HEK293T (cell line): ENCODE measurements at regions not wholly inside any gene's neighbourhood (a gene's known extent, or its start where the extent isn't known, plus 50 kb on each side); places are given as distances from the start of the nearest gene placed in this dataset.
"Not testable (repeated sequence)": the region's sequence is repeated elsewhere in the genome, so short reads cannot be mapped to it uniquely, and the experiment has no call there.

Source experiments
- CTCF ChIA-PET: fragments of 350-600 bp; formaldehyde crosslinking; extraction: SDS; loops from one replicate; lab custom pipeline; 2021; ENCODE audit warnings: antibody characterized with exemption, inconsistent platforms; lab: Yijun Ruan, JAX
- POLR2A ChIA-PET: fragments of 350-600 bp; formaldehyde crosslinking; extraction: SDS; loops from one replicate; lab custom pipeline; 2020; ENCODE audit warnings: antibody characterized with exemption, inconsistent platforms; lab: Yijun Ruan, JAX
- DNase-seq: peaks from one replicate; pipeline ENCODE4 v3.0.0; 2012; ENCODE audit warnings: mixed read lengths; ENCODE audit errors: extremely low spot score
- ARNT ChIP-seq: fragments of 450-650 bp; IDR thresholded peaks from 2 replicates; pipeline ENCODE4 v1.6.1; 2017; ENCODE audit warnings: mild to moderate bottlenecking
- BHLHE40 ChIP-seq: fragments of 450-650 bp; IDR thresholded peaks from 2 replicates; pipeline ENCODE4 v1.6.1; 2016; ENCODE audit warnings: mild to moderate bottlenecking, moderate library complexity, borderline replicate concordance
- CTBP1 ChIP-seq: fragments of 450-650 bp; IDR thresholded peaks from 2 replicates; pipeline ENCODE4 v1.6.1; 2016; ENCODE audit warnings: borderline replicate concordance
- ELF4 ChIP-seq: fragments of 450-650 bp; IDR thresholded peaks from 2 replicates; pipeline ENCODE4 v1.6.1; 2017; ENCODE audit warnings: antibody characterized with exemption
- FOXA1 ChIP-seq: fragments of 450-650 bp; IDR thresholded peaks from 2 replicates; pipeline ENCODE4 v1.6.1; 2016; ENCODE audit warnings: mild to moderate bottlenecking
- FOXK2 ChIP-seq: fragments of 450-650 bp; IDR thresholded peaks from 2 replicates; pipeline ENCODE4 v1.6.1; 2016; ENCODE audit warnings: mild to moderate bottlenecking
- FOXM1 ChIP-seq: fragments of 450-650 bp; IDR thresholded peaks from 2 replicates; pipeline ENCODE4 v1.6.1; 2017; ENCODE audit warnings: mild to moderate bottlenecking, borderline replicate concordance
- HDGF ChIP-seq: fragments of 450-650 bp; IDR thresholded peaks from 2 replicates; pipeline ENCODE4 v1.6.1; 2017; ENCODE audit warnings: antibody characterized with exemption, borderline replicate concordance
- L3MBTL2 ChIP-seq: fragments of 450-650 bp; conservative IDR thresholded peaks from 2 replicates; pipeline ENCODE4 v1.6.1; 2016; ENCODE audit warnings: mild to moderate bottlenecking
- LEF1 ChIP-seq: fragments of 450-650 bp; IDR thresholded peaks from 2 replicates; pipeline ENCODE4 v1.6.1; 2017; ENCODE audit warnings: mild to moderate bottlenecking, borderline replicate concordance
- NFRKB ChIP-seq: fragments of 450-650 bp; IDR thresholded peaks from 2 replicates; pipeline ENCODE4 v1.6.1; 2016; ENCODE audit warnings: mild to moderate bottlenecking, moderate library complexity
- SP1 ChIP-seq: fragments of 450-650 bp; IDR thresholded peaks from 2 replicates; pipeline ENCODE4 v1.6.1; 2017
- SUZ12 ChIP-seq: fragments of 450-650 bp; IDR thresholded peaks from 2 replicates; pipeline ENCODE4 v1.6.1; 2016; ENCODE audit warnings: mild to moderate bottlenecking
- TARDBP ChIP-seq: fragments of 450-650 bp; IDR thresholded peaks from 2 replicates; pipeline ENCODE4 v1.6.1; 2016
- ZNF384 ChIP-seq: fragments of 450-650 bp; IDR thresholded peaks from 2 replicates; pipeline ENCODE4 v1.6.1; 2016
- TF ChIP-seq, protein P1 (sequence below): fragments of 450-650 bp; IDR thresholded peaks from 2 replicates; pipeline ENCODE4 v1.6.1; 2016

GRCh38 chr1:148362626-148363438 lies 120.3 kb downstream of the PPIAL4G start:
- ChIA-PET POLR2A (no interaction called here), CTCF (no interaction called here)
- no peak for DNase-seq
- TF ChIP-seq SUZ12 = no peak
- no peak for TF ChIP-seq FOXM1
- no peak for TF ChIP-seq LEF1
- TF ChIP-seq, protein P1, sequence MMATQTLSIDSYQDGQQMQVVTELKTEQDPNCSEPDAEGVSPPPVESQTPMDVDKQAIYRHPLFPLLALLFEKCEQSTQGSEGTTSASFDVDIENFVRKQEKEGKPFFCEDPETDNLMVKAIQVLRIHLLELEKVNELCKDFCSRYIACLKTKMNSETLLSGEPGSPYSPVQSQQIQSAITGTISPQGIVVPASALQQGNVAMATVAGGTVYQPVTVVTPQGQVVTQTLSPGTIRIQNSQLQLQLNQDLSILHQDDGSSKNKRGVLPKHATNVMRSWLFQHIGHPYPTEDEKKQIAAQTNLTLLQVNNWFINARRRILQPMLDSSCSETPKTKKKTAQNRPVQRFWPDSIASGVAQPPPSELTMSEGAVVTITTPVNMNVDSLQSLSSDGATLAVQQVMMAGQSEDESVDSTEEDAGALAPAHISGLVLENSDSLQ = no peak
- TF ChIP-seq HDGF = no peak
- no peak for TF ChIP-seq ZNF384
- no peak for TF ChIP-seq L3MBTL2
- no peak for TF ChIP-seq BHLHE40
- no peak for TF ChIP-seq FOXA1
- TF ChIP-seq TARDBP = no peak
- TF ChIP-seq ARNT = no peak
- no peak for TF ChIP-seq ELF4
- TF ChIP-seq CTBP1 = no peak

- no peak for DNase-seq
- CTCF ChIA-PET = no interaction called here
- POLR2A ChIA-PET = no interaction called here
- no peak for TF ChIP-seq NFRKB
- no peak for TF ChIP-seq SP1
- TF ChIP-seq L3MBTL2 = no peak
- no peak for TF ChIP-seq CTBP1
- no peak for TF ChIP-seq HDGF
- TF ChIP-seq LEF1 = no peak
- TF ChIP-seq FOXA1 = no peak
Measured at GRCh38 chr1:148362216-148362611, 120.9 kb downstream of the PPIAL4G start.

GRCh38 chr1:148361427-148362215 lies 121.5 kb downstream of the PPIAL4G start:
- CTCF ChIA-PET, POLR2A ChIA-PET: not testable (repeated sequence)

GRCh38 chr1:148357037-148357436 lies 126.1 kb downstream of the PPIAL4G start:
- CTCF ChIA-PET = interaction anchor here (0.7 to 1.4 kb wide), 2 partner anchors 11 to 776 kb away, joined by 3 to 4 read pairs; no protein-coding TSS in a partner anchor

More at GRCh38 chr1:148361427-148362215, 121.5 kb downstream of the PPIAL4G start:
- not testable (repeated sequence) for DNase-seq

GRCh38 chr1:148355976-148356375 lies 127.1 kb downstream of the PPIAL4G start:
- ChIA-PET POLR2A (interaction anchor here (0.6 to 3.2 kb wide), 2 partner anchors 33 to 93 kb away, joined by 3 to 10 read pairs; no protein-coding TSS in a partner anchor), CTCF (no interaction called here)
- TF ChIP-seq FOXA1 (no peak), HDGF (no peak)
- no peak for DNase-seq

More at GRCh38 chr1:148357037-148357436, 126.1 kb downstream of the PPIAL4G start:
- DNase-seq = no peak
- POLR2A ChIA-PET = interaction anchor here (1.3 to 3.2 kb wide), 2 partner anchors 20 to 32 kb away, joined by 3 to 10 read pairs; no protein-coding TSS in a partner anchor
- no peak for TF ChIP-seq LEF1
- TF ChIP-seq SP1 = no peak
- no peak for TF ChIP-seq SUZ12
- no peak for TF ChIP-seq BHLHE40
- TF ChIP-seq HDGF = no peak
- no peak for TF ChIP-seq ELF4
- TF ChIP-seq FOXM1 = no peak
- TF ChIP-seq CTBP1 = no peak
- no peak for TF ChIP-seq ZNF384
- no peak for TF ChIP-seq FOXA1
- no peak for TF ChIP-seq FOXK2
- no peak for TF ChIP-seq ARNT
- no peak for TF ChIP-seq TARDBP
- TF ChIP-seq, protein P1 = no peak
- TF ChIP-seq L3MBTL2 = no peak
- no peak for TF ChIP-seq NFRKB

- no peak for DNase-seq
- ChIA-PET POLR2A (interaction anchor here (3.2 kb wide), 1 partner anchor 34 kb away, joined by 10 read pairs; no protein-coding TSS in a partner anchor), CTCF (no interaction called here)
- TF ChIP-seq HDGF (no peak), BHLHE40 (no peak)
Measured at GRCh38 chr1:148354913-148355308, 128.2 kb downstream of the PPIAL4G start.
